ACHN (cell line): ENCODE measurements at regions not wholly inside any gene's neighbourhood (a gene's known extent, or its start where the extent isn't known, plus 50 kb on each side); places are given as distances from the start of the nearest gene placed in this dataset.

ENCODE experiments used
- DNase-seq: peaks from one replicate; pipeline ENCODE4 v3.0.0-alpha.2; 2015
- in situ Hi-C: cut with HindIII; loops from 2 replicates; pipeline ENCODE4 v1.10.0; 2017; ENCODE audit warnings: low sequenced_read_pairs, low pct_ligation_motif_present, low pct_unique_long_range_greater_than_20kb

GRCh38 chr4:120331486-120332370, 265.1 kb upstream of the MAD2L1 start:
- in situ Hi-C loops = no loop called here
- DNase-seq = no peak

GRCh38 chr4:120329386-120329785, 262.7 kb upstream of the MAD2L1 start:
- in situ Hi-C loops = no loop called here
- DNase-seq = no peak

GRCh38 chr4:120327276-120327675, 260.6 kb upstream of the MAD2L1 start:
- in situ Hi-C loops = no loop called here

GRCh38 chr4:120319046-120319767, 252.6 kb upstream of the MAD2L1 start:
- DNase-seq = no peak
- in situ Hi-C loops = no loop called here

More at GRCh38 chr4:120327276-120327675, 260.6 kb upstream of the MAD2L1 start:
- DNase-seq = no peak

GRCh38 chr4:120318196-120318846, 251.7 kb upstream of the MAD2L1 start:
- no peak for DNase-seq
- in situ Hi-C loops = no loop called here

- in situ Hi-C loops = no loop called here
- no peak for DNase-seq
Observed at GRCh38 chr4:120317713-120318112, 251.1 kb upstream of the MAD2L1 start.

- in situ Hi-C loops = no loop called here
Observed at GRCh38 chr4:120316416-120316815, 249.8 kb upstream of the MAD2L1 start.

GRCh38 chr4:120314969-120315368, 248.3 kb upstream of the MAD2L1 start:
- DNase-seq = no peak
- in situ Hi-C loops = no loop called here

More at GRCh38 chr4:120316416-120316815, 249.8 kb upstream of the MAD2L1 start:
- DNase-seq = no peak

- DNase-seq = no peak
- in situ Hi-C loops = no loop called here
Observed at GRCh38 chr4:120304801-120305200, 238.2 kb upstream of the MAD2L1 start.

- in situ Hi-C loops = no loop called here
- DNase-seq = no peak
Observed at GRCh38 chr4:120299631-120300030, 233.0 kb upstream of the MAD2L1 start.

- in situ Hi-C loops = no loop called here
- no peak for DNase-seq
Observed at GRCh38 chr4:120293341-120293740, 226.7 kb upstream of the MAD2L1 start.

GRCh38 chr4:120291541-120291940, 224.9 kb upstream of the MAD2L1 start:
- no peak for DNase-seq
- in situ Hi-C loops = no loop called here

- no peak for DNase-seq
- in situ Hi-C loops = no loop called here
Observed at GRCh38 chr4:120290553-120290952, 223.9 kb upstream of the MAD2L1 start.

- in situ Hi-C loops = no loop called here
- no peak for DNase-seq
Observed at GRCh38 chr4:120286813-120287212, 220.2 kb upstream of the MAD2L1 start.

- in situ Hi-C loops = no loop called here
- DNase-seq = no peak
Observed at GRCh38 chr4:120281581-120281980, 214.9 kb upstream of the MAD2L1 start.

- DNase-seq = no peak
- in situ Hi-C loops = no loop called here
Observed at GRCh38 chr4:120277391-120277790, 210.7 kb upstream of the MAD2L1 start.

GRCh38 chr4:120266602-120267001, 200.0 kb upstream of the MAD2L1 start:
- no peak for DNase-seq
- in situ Hi-C loops = no loop called here

GRCh38 chr4:120263618-120264017, 197.0 kb upstream of the MAD2L1 start:
- in situ Hi-C loops = no loop called here
- no peak for DNase-seq

- in situ Hi-C loops = no loop called here
- no peak for DNase-seq
Observed at GRCh38 chr4:120261117-120261516, 194.5 kb upstream of the MAD2L1 start.
